Ishikawa (cell line): ENCODE measurements at regions not wholly inside any gene's neighbourhood (a gene's known extent, or its start where the extent isn't known, plus 50 kb on each side); places are given as distances from the start of the nearest gene placed in this dataset.

ENCODE experiments used
- CEBPB ChIP-seq: IDR thresholded peaks from 2 replicates; pipeline ENCODE4 v1.6.1; 2012
- CREB1 ChIP-seq: IDR thresholded peaks from 2 replicates; pipeline ENCODE4 v1.6.1; 2012; ENCODE audit warnings: low read depth
- EGR1 ChIP-seq: IDR thresholded peaks from 2 replicates; pipeline ENCODE4 v1.6.1; 2012
- EP300 ChIP-seq: IDR thresholded peaks from 2 replicates; pipeline ENCODE4 v1.6.1; 2012; ENCODE audit warnings: borderline replicate concordance
- FOXM1 ChIP-seq: IDR thresholded peaks from 2 replicates; pipeline ENCODE4 v1.6.1; 2012; ENCODE audit warnings: low read depth, borderline replicate concordance
- NFIC ChIP-seq: IDR thresholded peaks from 2 replicates; pipeline ENCODE4 v1.6.1; 2012
- RAD21 ChIP-seq: IDR thresholded peaks from 2 replicates; pipeline ENCODE4 v1.6.1; 2012; ENCODE audit warnings: low read depth
- TAF1 ChIP-seq: IDR thresholded peaks from 2 replicates; pipeline ENCODE4 v1.6.1; 2012; ENCODE audit warnings: low read depth, mild to moderate bottlenecking
- TCF12 ChIP-seq: IDR thresholded peaks from 2 replicates; pipeline ENCODE4 v1.6.1; 2012; ENCODE audit warnings: low read depth
- TEAD4 ChIP-seq: IDR thresholded peaks from 2 replicates; pipeline ENCODE4 v1.6.1; 2012
- YY1 ChIP-seq: IDR thresholded peaks from 2 replicates; pipeline ENCODE4 v1.6.1; 2012; ENCODE audit warnings: low read depth
- ZBTB7A ChIP-seq: IDR thresholded peaks from 2 replicates; pipeline ENCODE4 v1.6.1; 2012; ENCODE audit warnings: low read depth
- TF ChIP-seq, protein P1 (sequence below): IDR thresholded peaks from 2 replicates; pipeline ENCODE4 v1.6.1; 2012; ENCODE audit warnings: low read depth, mild to moderate bottlenecking
- TF ChIP-seq, protein P2 (sequence below): IDR thresholded peaks from 2 replicates; pipeline ENCODE4 v1.6.1; 2012
- TF ChIP-seq, protein P3 (sequence below): IDR thresholded peaks from 2 replicates; pipeline ENCODE4 v1.6.1; 2012

DNA sequence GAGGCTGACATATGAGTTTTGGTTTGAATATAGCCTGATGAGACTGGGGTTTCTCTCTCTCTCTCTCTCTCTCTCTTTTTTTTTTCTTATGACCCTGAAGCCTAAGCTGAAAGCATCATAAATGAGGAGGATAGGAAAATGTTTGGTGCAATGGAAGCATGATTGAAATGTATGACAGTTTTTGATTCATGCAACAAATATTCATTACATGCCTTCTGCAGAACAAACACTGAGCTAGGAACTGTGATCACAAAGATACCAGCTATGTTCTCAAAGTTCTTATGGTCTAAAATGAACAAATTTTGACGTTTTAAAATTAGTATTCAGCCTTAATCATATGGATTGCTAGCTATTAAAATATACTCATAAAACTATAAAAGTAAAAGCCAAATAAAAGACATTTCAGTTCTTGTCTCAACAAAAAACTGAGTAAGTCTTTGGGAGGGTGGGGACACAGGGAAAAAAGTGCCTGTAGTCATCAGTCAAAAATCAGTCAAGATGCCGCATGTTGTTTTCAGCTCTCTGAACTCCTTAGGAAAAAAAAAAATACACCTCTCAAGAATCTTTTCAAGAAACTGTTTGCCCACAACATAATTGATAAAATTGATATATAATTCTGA lies 57.2 kb downstream of the NKX6-1 start:
- no peak for TF ChIP-seq TCF12
- TF ChIP-seq CREB1, result no peak
- no peak for TF ChIP-seq RAD21
- TF ChIP-seq TAF1, result no peak
- no peak for TF ChIP-seq ZBTB7A
- no peak for TF ChIP-seq NFIC
- no peak for TF ChIP-seq TEAD4
- no peak for TF ChIP-seq EP300
- TF ChIP-seq, protein P1, sequence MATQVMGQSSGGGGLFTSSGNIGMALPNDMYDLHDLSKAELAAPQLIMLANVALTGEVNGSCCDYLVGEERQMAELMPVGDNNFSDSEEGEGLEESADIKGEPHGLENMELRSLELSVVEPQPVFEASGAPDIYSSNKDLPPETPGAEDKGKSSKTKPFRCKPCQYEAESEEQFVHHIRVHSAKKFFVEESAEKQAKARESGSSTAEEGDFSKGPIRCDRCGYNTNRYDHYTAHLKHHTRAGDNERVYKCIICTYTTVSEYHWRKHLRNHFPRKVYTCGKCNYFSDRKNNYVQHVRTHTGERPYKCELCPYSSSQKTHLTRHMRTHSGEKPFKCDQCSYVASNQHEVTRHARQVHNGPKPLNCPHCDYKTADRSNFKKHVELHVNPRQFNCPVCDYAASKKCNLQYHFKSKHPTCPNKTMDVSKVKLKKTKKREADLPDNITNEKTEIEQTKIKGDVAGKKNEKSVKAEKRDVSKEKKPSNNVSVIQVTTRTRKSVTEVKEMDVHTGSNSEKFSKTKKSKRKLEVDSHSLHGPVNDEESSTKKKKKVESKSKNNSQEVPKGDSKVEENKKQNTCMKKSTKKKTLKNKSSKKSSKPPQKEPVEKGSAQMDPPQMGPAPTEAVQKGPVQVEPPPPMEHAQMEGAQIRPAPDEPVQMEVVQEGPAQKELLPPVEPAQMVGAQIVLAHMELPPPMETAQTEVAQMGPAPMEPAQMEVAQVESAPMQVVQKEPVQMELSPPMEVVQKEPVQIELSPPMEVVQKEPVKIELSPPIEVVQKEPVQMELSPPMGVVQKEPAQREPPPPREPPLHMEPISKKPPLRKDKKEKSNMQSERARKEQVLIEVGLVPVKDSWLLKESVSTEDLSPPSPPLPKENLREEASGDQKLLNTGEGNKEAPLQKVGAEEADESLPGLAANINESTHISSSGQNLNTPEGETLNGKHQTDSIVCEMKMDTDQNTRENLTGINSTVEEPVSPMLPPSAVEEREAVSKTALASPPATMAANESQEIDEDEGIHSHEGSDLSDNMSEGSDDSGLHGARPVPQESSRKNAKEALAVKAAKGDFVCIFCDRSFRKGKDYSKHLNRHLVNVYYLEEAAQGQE, result no peak
- TF ChIP-seq, protein P2, sequence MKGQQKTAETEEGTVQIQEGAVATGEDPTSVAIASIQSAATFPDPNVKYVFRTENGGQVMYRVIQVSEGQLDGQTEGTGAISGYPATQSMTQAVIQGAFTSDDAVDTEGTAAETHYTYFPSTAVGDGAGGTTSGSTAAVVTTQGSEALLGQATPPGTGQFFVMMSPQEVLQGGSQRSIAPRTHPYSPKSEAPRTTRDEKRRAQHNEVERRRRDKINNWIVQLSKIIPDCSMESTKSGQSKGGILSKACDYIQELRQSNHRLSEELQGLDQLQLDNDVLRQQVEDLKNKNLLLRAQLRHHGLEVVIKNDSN, result no peak
- TF ChIP-seq YY1, result no peak
- TF ChIP-seq CEBPB, result no peak
- TF ChIP-seq, protein P3, sequence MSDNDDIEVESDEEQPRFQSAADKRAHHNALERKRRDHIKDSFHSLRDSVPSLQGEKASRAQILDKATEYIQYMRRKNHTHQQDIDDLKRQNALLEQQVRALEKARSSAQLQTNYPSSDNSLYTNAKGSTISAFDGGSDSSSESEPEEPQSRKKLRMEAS, result no peak
- TF ChIP-seq FOXM1, result no peak
- no peak for TF ChIP-seq EGR1

DNA sequence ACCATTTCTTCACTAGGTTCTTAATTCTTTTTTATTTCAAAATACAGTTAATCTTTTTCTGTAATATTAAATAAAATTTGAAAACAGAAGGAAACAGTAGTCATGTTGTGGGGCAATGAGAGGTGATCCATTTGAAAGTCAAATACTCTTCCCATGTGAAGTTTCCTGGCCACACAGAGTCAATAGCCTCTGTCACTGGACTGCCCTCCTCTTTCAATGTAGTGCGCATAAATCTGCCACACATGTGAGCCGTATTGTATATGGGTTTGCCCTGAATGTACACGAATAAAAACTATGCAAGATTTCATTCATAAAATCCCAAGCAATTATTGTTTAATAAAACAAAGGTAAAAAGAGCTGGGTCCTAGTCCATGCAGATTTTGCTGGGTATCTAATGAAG lies 59.1 kb downstream of the NKX6-1 start:
- TF ChIP-seq TCF12 (no peak), TAF1 (no peak), CEBPB (no peak), ZBTB7A (no peak), FOXM1 (no peak), NFIC (no peak), RAD21 (no peak), EGR1 (no peak), TEAD4 (no peak), YY1 (no peak), CREB1 (no peak), EP300 (no peak)
- TF ChIP-seq, protein P1, result no peak
- TF ChIP-seq, protein P2, result no peak
- TF ChIP-seq, protein P3, result no peak

DNA sequence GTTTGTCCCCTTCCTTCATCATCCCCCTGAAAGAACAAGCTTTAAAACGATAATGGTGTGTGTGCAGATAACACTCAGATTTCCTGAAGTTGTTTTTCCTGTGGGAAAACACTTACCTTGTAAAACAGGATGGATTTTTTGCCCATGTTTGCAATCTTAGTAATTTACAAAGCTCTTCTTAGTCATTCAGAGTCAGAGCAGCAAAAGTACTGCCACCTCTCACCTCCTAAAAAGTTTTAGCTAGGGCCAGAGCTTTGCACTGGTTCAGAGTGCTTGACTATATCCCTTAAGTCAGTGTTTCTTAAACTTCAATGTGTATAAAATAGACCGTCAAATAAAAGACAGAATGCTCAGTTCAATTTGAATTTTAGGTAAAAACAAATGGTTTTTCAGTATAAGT lies 62.3 kb downstream of the NKX6-1 start:
- TF ChIP-seq FOXM1, result no peak
- TF ChIP-seq, protein P2, result no peak
- no peak for TF ChIP-seq TCF12
- no peak for TF ChIP-seq RAD21
- TF ChIP-seq EP300, result no peak
- no peak for TF ChIP-seq TEAD4
- TF ChIP-seq, protein P1, result no peak
- no peak for TF ChIP-seq CREB1
- TF ChIP-seq, protein P3, result no peak
- no peak for TF ChIP-seq ZBTB7A
- TF ChIP-seq EGR1, result no peak
- no peak for TF ChIP-seq TAF1
- no peak for TF ChIP-seq NFIC
- TF ChIP-seq YY1, result no peak
- no peak for TF ChIP-seq CEBPB
